Fibroblast of the aortic adventitia (primary cell): ENCODE measurements at regions not wholly inside any gene's neighbourhood (a gene's known extent, or its start where the extent isn't known, plus 50 kb on each side); places are given as distances from the start of the nearest gene placed in this dataset.

Source experiments
- DNase-seq: peaks from one replicate; pipeline ENCODE4 v3.0.0-alpha.2; 2010; ENCODE audit warnings: low read depth
- H3K4me3 ChIP-seq: 2 replicates; pipeline ENCODE4 v1.5.1; 2011; ENCODE audit warnings: low read depth, mild to moderate bottlenecking, control low read depth, low read length, moderate library complexity
- TF ChIP-seq, protein P1 (sequence below): IDR thresholded peaks from 2 replicates; pipeline ENCODE4 v1.5.1; 2011; ENCODE audit warnings: mild to moderate bottlenecking, low read length, control low read depth, inconsistent platforms; ENCODE audit not compliant: insufficient read depth

DNA sequence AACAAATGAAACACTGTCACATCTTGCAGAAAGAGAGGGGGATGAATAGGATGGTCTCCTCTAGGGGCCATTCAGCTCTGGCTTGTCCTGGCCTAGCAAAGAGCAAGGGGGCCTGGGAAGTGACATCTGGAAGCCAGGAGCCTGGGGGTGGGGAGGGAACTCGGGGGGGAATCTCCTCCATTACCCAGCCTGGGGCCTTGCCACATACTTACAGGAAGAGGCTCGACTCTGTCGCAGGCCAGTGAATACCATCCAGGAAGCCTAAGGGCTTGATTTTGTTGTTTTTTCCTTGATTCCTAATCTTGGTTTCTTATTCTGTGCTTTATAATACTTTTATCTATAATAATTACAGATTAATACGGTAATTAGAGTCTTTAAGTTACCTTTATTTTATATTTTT lies 797.5 kb upstream of the ID2 start:
- DNase-seq = no peak
- TF ChIP-seq, protein P1, sequence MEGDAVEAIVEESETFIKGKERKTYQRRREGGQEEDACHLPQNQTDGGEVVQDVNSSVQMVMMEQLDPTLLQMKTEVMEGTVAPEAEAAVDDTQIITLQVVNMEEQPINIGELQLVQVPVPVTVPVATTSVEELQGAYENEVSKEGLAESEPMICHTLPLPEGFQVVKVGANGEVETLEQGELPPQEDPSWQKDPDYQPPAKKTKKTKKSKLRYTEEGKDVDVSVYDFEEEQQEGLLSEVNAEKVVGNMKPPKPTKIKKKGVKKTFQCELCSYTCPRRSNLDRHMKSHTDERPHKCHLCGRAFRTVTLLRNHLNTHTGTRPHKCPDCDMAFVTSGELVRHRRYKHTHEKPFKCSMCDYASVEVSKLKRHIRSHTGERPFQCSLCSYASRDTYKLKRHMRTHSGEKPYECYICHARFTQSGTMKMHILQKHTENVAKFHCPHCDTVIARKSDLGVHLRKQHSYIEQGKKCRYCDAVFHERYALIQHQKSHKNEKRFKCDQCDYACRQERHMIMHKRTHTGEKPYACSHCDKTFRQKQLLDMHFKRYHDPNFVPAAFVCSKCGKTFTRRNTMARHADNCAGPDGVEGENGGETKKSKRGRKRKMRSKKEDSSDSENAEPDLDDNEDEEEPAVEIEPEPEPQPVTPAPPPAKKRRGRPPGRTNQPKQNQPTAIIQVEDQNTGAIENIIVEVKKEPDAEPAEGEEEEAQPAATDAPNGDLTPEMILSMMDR = no peak
- H3K4me3 ChIP-seq = no peak overlapping the region

- H3K4me3 ChIP-seq = no peak overlapping the region
- TF ChIP-seq, protein P1 = no peak
- no peak for DNase-seq
Observed at GRCh38 chr2:7886666-7887065, 795.2 kb upstream of the ID2 start.

DNA sequence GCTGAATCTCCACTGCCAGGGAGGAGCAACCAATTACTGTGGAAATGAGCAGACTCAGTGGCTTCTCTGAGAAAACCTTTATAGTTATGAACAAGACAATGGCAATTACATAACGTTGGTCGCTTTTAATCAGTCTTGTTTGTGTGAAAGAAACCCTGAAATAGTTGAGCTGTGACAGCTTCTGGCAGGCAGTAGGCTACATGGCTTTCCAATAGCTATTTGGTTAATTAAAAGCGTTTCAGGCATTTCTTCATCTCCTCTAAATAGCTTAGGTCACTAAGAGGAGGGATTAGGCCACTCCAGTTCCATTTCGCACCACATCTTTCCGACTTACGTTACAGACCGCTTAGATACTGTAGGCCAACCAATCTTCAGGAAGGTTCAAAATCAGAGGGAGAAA lies 794.4 kb upstream of the ID2 start:
- TF ChIP-seq, protein P1 = no peak
- DNase-seq = no peak
- no peak overlapping the region for H3K4me3 ChIP-seq

DNA sequence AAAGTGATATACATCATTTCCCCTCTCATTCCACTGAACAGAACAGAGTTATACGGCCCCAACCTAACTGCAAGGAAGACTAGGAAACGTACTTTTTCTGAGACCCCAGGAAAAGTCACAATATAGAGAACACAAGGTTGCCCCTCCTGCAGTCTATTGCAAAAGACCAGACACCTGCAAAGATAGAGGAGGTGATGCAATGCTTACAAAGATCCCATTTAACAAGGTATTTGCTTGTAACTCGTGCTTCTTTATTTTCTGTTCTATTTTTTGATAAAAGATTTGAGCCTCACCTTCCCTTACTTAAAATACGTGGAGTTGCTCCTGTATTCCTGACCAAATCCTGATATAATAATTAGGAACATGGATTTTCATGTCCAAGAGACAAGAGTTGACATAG lies 793.0 kb upstream of the ID2 start:
- no peak for DNase-seq
- TF ChIP-seq, protein P1 = no peak
- H3K4me3 ChIP-seq = no peak overlapping the region

GRCh38 chr2:7891312-7891711 lies 790.5 kb upstream of the ID2 start:
- TF ChIP-seq, protein P1 = no peak
- no peak overlapping the region for H3K4me3 ChIP-seq
- no peak for DNase-seq

DNA sequence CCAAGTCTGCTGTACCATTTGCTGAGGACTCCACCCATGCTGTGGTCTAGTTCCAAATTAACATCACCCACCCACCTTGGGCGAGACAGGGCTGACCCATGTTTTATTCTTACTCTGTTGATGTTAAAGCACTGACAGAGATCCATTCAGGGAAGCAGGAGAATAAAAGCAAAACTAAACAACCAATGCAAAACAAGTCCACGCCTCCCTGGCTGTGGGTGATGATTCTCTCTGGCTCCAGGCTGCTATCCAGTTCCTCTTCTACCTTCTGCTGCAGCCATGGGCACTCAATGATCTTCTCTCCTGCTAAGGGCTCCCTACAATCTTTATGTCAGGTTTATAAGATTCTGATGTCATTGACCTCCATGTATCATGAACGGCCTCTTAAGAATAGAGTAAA lies 786.6 kb upstream of the ID2 start:
- TF ChIP-seq, protein P1 = no peak
- no peak overlapping the region for H3K4me3 ChIP-seq
- DNase-seq = no peak

DNA sequence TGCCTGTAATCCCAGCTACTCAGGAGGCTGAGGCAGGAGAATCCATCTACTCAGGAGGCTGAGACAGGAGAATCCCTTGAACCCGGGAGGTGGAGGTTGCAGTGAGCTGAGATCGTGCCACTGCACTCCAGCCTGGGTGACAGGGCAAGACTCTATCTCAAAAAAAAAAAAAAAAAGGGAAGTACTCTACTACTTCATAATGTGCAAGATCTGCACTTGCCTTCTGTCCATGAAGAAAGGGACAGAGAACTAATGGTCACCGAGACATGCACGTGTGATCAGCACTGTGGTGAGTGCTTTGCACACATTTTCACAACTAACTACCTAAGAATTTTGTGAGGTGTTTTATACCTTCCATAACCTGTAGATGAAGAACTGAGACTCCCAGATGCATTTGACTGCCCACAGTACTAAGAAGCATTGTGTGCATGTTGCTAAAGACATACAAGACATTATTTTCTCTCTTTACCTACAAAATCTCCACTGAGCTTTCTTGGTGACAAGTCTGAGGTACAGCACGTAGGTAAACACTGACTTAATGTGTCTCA lies 784.8 kb upstream of the ID2 start:
- no peak for DNase-seq
- no peak overlapping the region for H3K4me3 ChIP-seq
- TF ChIP-seq, protein P1 = no peak
